Heart left ventricle (tissue), 16 donors: ENCODE measurements at regions not wholly inside any gene's neighbourhood (a gene's known extent, or its start where the extent isn't known, plus 50 kb on each side); places are given as distances from the start of the nearest gene placed in this dataset.

Experiments used
- ATAC-seq, 4 donors: fragments of 200-7000 bp; cut with Tn5 transposase; one replicate each; pipeline ENCODE4 v1.9.1; 2020 to 2022; ENCODE audit warnings: moderate library complexity in 4 of 4, mild to moderate bottlenecking in 3 of 4, moderate number of reproducible peaks in 1 of 4
- DNase-seq, 5 donors: peaks; one replicate each; pipeline ENCODE4 v3.0.0-alpha.2; 2020
- H3K27ac ChIP-seq, 12 donors: fragments of 200-600 bp; sonication (generic) in 4 of 12; one replicate each; pipeline versions ENCODE4 v1.5.0 to v1.8.0; 2016 to 2022; ENCODE audit warnings: mild to moderate bottlenecking in 2 of 12
- H3K27me3 ChIP-seq, 9 donors: fragments of 200-600 bp; sonication (generic) in 2 of 9; one replicate each; pipeline versions ENCODE4 v1.5.1 to v1.8.0; 2016 to 2022; ENCODE audit warnings: mild to moderate bottlenecking in 3 of 9
- H3K36me3 ChIP-seq, 9 donors: fragments of 200-600 bp; sonication (generic) in 2 of 9; one replicate each; pipeline versions ENCODE4 v1.5.0 to v1.8.0; 2018 to 2022; ENCODE audit warnings: mild to moderate bottlenecking in 2 of 9
- H3K4me1 ChIP-seq, 12 donors: fragments of 200-600 bp; sonication (generic) in 4 of 12; one replicate each; pipeline versions ENCODE4 v1.5.0 to v1.8.0; 2016 to 2022; ENCODE audit warnings: mild to moderate bottlenecking in 3 of 12
- H3K4me3 ChIP-seq, 12 donors: fragments of 200-600 bp; sonication (generic) in 4 of 12; one replicate each; pipeline versions ENCODE4 v1.5.0 to v1.8.0; 2017 to 2022; ENCODE audit warnings: mild to moderate bottlenecking in 9 of 12, moderate library complexity in 4 of 12
- H3K9me3 ChIP-seq, 12 donors: fragments of 200-600 bp; sonication (generic) in 4 of 12; one replicate each; pipeline versions ENCODE4 v1.5.0 to v1.8.0; 2016 to 2022; ENCODE audit warnings: mild to moderate bottlenecking in 1 of 12
- CTCF ChIP-seq, 12 donors: fragments of 200-600 bp; sonication (generic) in 4 of 12; IDR thresholded peaks; one replicate each; pipeline versions ENCODE4 v1.5.0 to v1.8.0; 2018 to 2022; ENCODE audit warnings: antibody characterized with exemption in 12 of 12, mild to moderate bottlenecking in 5 of 12
- POLR2A ChIP-seq, 2 donors: fragments of 450-650 bp; IDR thresholded peaks; one replicate each; pipeline ENCODE4 v1.6.1; 2017; ENCODE audit warnings: antibody characterized with exemption in 2 of 2, mild to moderate bottlenecking in 2 of 2, moderate library complexity in 2 of 2
- WGBS, 4 donors: extraction: QIAGEN DNeasy Blood & Tissue Kit in 2 of 4; methylation state at CpG; one replicate each; pipeline versions ENCODE4 v1.1.5 to v1.1.7; 2013 to 2018; 5-methylcytosine and 5-hydroxymethylcytosine counted together
- intact Hi-C, 10 donors: fragments of 100-400 bp; cut with DNase I; formaldehyde crosslinking; loops; one replicate each; pipeline versions ENCODE4 v1.11.1 to v1.14.2; 2022
- donor health status: ischemic (EF 13 %, LVEDD 7.1; RV severe dilation, severe dysfunction).
- donor health status: healthy with polysubstance abuse.
- donor health status: DM: no; HTN: yes; CAD: no.
- donor health status: DM: no; HTN: no; CAD: no.
- donor health status: ischemic (EF 25% LVEDD 6.9; RV normal size, moderate dysfunction).
- donor health status: ischemic (EF 25% LVEDD 5.7; RV mildly dilated, moderate dysfunction).
- donor health status: healthy.
- donor health status: DM: yes; HTN: yes; CAD: no.
- donor health status: ischemic (EF 35%, LVEDD 5.7; RV mildly dilated, moderate dysfunction).
- donor health status: nonischemic (EF 11% LVEDD 7.7; RV severe dilation, severe dysfunction).
- donor health status: DM: yes; HTN: yes; CAD: no.
- donor health status: PGD.
- donor health status: ischemic (EF 29% LVEDD 5.4; RV normal size, mild dysfunction).
- donor health status: nonischemic (EF 23%, LVEDD 6.1; RV moderate dilation, normal function).

GRCh38 chr18:76685860-76686259 is 136.5 kb upstream of the ZNF236 start:
- no peaks in the 10 kb centered on the region for H3K36me3 ChIP-seq
- DNase-seq (no peak), ATAC-seq (no peak)
- intact Hi-C loops = loop anchor here (1.0 to 10.0 kb wide), 5 partner anchors 191 to 289 kb away; partner anchors contain the start of gene ZNF516 (in 1 of the 10)
- H3K27ac ChIP-seq = no peak overlapping the region
- peaks cover 0 to 12% (median 0%) of the 10 kb centered on the region in 12 donors for H3K4me1 ChIP-seq
- peaks cover 0 to 43% (median 7%) of the 10 kb centered on the region in 9 donors for H3K27me3 ChIP-seq
- no peak for TF ChIP-seq POLR2A (IDR thresholded peaks at IDR 0.05)
- no peak for TF ChIP-seq CTCF (IDR thresholded peaks at IDR 0.05)
- 91 to 95% (median 93%) methylated on average over 8 of the region's 8 CpGs for WGBS, 4 donors
- H3K4me3 ChIP-seq = no peak overlapping the region
- H3K9me3 ChIP-seq = no peaks in the 10 kb centered on the region

GRCh38 chr18:76685402-76685801 is 137.0 kb upstream of the ZNF236 start:
- Histone ChIP-seq H3K4me1 (peaks cover 0 to 12% (median 0%) of the 10 kb centered on the region in 12 donors), H3K9me3 (no peaks in the 10 kb centered on the region), H3K27me3 (peaks cover 0 to 43% (median 7%) of the 10 kb centered on the region in 9 donors), H3K27ac (no peak overlapping the region), H3K36me3 (no peaks in the 10 kb centered on the region), H3K4me3 (no peak overlapping the region)
- intact Hi-C loops = loop anchor here in 6 of 10 donors (5.0 to 10.0 kb wide), 2 partner anchors 191 to 288 kb away; partner anchors contain the start of gene ZNF516 (in 1 of the 6)
- ATAC-seq (no peak), DNase-seq (no peak)
- WGBS, 4 donors = 71 to 83% (median 80%) methylated on average over 7 of the region's 7 CpGs
- TF ChIP-seq POLR2A (IDR thresholded peaks at IDR 0.05) (no peak), CTCF (IDR thresholded peaks at IDR 0.05) (no peak)

- no peak overlapping the region for H3K4me3 ChIP-seq
- ATAC-seq (no peak), DNase-seq (no peak)
- no peak for TF ChIP-seq POLR2A (IDR thresholded peaks at IDR 0.05)
- TF ChIP-seq CTCF (IDR thresholded peaks at IDR 0.05) = no peak
- H3K9me3 ChIP-seq = no peaks in the 10 kb centered on the region
- no peaks in the 10 kb centered on the region for H3K36me3 ChIP-seq
- WGBS, 4 donors = 58 to 68% (median 62%) methylated on average over 2 to 16 of the region's 16 CpGs
- H3K27me3 ChIP-seq = peaks cover 0 to 42% (median 4%) of the 10 kb centered on the region in 9 donors
- no peak overlapping the region for H3K27ac ChIP-seq
- peaks cover 0 to 12% (median 0%) of the 10 kb centered on the region in 12 donors for H3K4me1 ChIP-seq
- intact Hi-C loops = loop anchor here in 1 of 10 donors (10.0 kb wide), 1 partner anchor 189 kb away; the partner anchor contains the start of gene ZNF516
These were observed 138.1 kb upstream of the ZNF236 start for GRCh38 chr18:76684265-76684664.

- H3K4me1 ChIP-seq = no peaks in the 10 kb centered on the region
- no peak for ATAC-seq
- H3K27me3 ChIP-seq = peaks cover 0 to 43% (median 6%) of the 10 kb centered on the region in 9 donors
- H3K36me3 ChIP-seq = no peaks in the 10 kb centered on the region
- 63 to 67% (median 64%) methylated on average over 8 of the region's 8 CpGs for WGBS, 4 donors
- no peak overlapping the region for H3K27ac ChIP-seq
- H3K4me3 ChIP-seq = no peak overlapping the region
- intact Hi-C loops = loop anchor here in 1 of 10 donors (10.0 kb wide), 1 partner anchor 185 kb away; the partner anchor contains the start of gene ZNF516
- no peak for DNase-seq
- H3K9me3 ChIP-seq = no peaks in the 10 kb centered on the region
- no peak for TF ChIP-seq POLR2A (IDR thresholded peaks at IDR 0.05)
- no peak for TF ChIP-seq CTCF (IDR thresholded peaks at IDR 0.05)
These were observed 142.4 kb upstream of the ZNF236 start for GRCh38 chr18:76679945-76680344.
